GM13977 (cell line): ENCODE measurements at regions not wholly inside any gene's neighbourhood (a gene's known extent, or its start where the extent isn't known, plus 50 kb on each side); places are given as distances from the start of the nearest gene placed in this dataset.

Experiments used
- DNase-seq: peaks from one replicate; pipeline ENCODE4 v3.0.0; 2012; ENCODE audit warnings: low spot score
- CTCF ChIP-seq: IDR thresholded peaks from 2 replicates; pipeline ENCODE4 v1.5.1; 2012; ENCODE audit warnings: mild to moderate bottlenecking, control low read depth; ENCODE audit not compliant: insufficient read depth; ENCODE audit errors: extremely low read depth, missing control alignments
- in situ Hi-C: fragments of 300-500 bp; cut with MboI; formaldehyde crosslinking; loops from one replicate; pipeline ENCODE4 v1.12.0; 2022; ENCODE audit warnings: low sequenced_read_pairs, low pct_unique_long_range_greater_than_20kb, mixed read lengths, inconsistent platforms; ENCODE audit not compliant: unreplicated experiment

GRCh38 chr4:183783306-183783705 is 121.8 kb upstream of the STOX2 start:
- DNase-seq, result no peak
- TF ChIP-seq CTCF, result no peak
- in situ Hi-C loops, result no loop called here

- DNase-seq, result no peak
- in situ Hi-C loops, result no loop called here
- TF ChIP-seq CTCF, result no peak
Observed at GRCh38 chr4:183783991-183784553, 121.0 kb upstream of the STOX2 start.

GRCh38 chr4:183788308-183788905 is 116.7 kb upstream of the STOX2 start:
- in situ Hi-C loops, result no loop called here
- TF ChIP-seq CTCF, result no peak
- no peak for DNase-seq

GRCh38 chr4:183789657-183790056 is 115.5 kb upstream of the STOX2 start:
- no peak for DNase-seq
- no peak for TF ChIP-seq CTCF

GRCh38 chr4:183790661-183791060 is 114.4 kb upstream of the STOX2 start:
- in situ Hi-C loops, result no loop called here
- no peak for TF ChIP-seq CTCF
- DNase-seq, result no peak

More at GRCh38 chr4:183789657-183790056, 115.5 kb upstream of the STOX2 start:
- in situ Hi-C loops, result no loop called here

GRCh38 chr4:183797011-183797444 is 108.1 kb upstream of the STOX2 start:
- in situ Hi-C loops, result no loop called here
- DNase-seq, result no peak
- TF ChIP-seq CTCF, result no peak
